ENCODE measurements at regions not wholly inside any gene's neighbourhood (a gene's known extent, or its start where the extent isn't known, plus 50 kb on each side); places are given as distances from the start of the nearest gene placed in this dataset.

DNA sequence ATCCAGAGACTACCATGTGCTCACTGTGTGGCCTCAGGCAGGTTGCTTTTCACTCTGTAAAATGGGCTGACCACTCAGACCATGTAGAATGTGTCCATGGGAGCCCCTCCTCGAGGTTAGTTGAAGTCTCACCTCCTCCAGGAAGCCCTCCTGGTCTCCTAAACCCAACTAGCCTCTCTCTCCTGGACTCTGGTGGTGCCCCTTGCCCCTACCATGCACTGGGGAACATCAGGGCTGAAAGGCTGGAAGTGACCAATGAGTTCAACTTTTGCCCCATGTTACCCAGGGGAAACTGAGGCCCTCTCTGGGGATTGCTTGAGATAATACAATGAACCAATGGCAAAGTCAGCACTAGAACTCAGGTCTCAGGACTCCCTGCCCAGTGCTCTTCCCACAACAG is 69.2 kb upstream of the SLC6A6 start:
- Histone ChIP-seq H2BK15ac (ENCODE audit: low read depth, low read length) (no peak overlapping the region), H3K23me2 (ENCODE audit: insufficient read length, low read depth, low read length, poor library complexity, severe bottlenecking) (no peaks in the 10 kb centered on the region), H3K23ac (ENCODE audit: insufficient read length, low read depth, low read length) (no peak overlapping the region), H3T11ph (ENCODE audit: low read length) (no peak overlapping the region), H3K27me3 (ENCODE audit: insufficient read depth, low read length) (no peaks in the 10 kb centered on the region), H4K8ac (replicated peaks; ENCODE audit: insufficient read length, low read depth, low read length) (no peak overlapping the region), H4K91ac (ENCODE audit: insufficient read length, low read depth, low read length) (no peak overlapping the region), H3K4me1 (ENCODE audit: insufficient read depth, low read length) (no peaks in the 10 kb centered on the region), H3K56ac (ENCODE audit: insufficient read length, low read depth, low read length) (no peak overlapping the region), H3K14ac (ENCODE audit: insufficient read depth, low read length) (no peak overlapping the region), H3K79me1 (ENCODE audit: insufficient read depth, low read depth, low read length, poor library complexity, severe bottlenecking) (no peaks in the 10 kb centered on the region), H4K5ac (ENCODE audit: insufficient read length, low read depth, low read length) (no peak overlapping the region), H2BK12ac (ENCODE audit: insufficient read length, low read depth, low read length) (no peak overlapping the region), H3K4me2 (ENCODE audit: insufficient read depth, insufficient read length, low read length) (no peak overlapping the region), H2AK5ac (ENCODE audit: insufficient read length, low read length) (no peak overlapping the region), H2BK20ac (ENCODE audit: low read depth, low read length, poor library complexity, severe bottlenecking) (no peak overlapping the region), H3K4ac (ENCODE audit: low read depth, low read length) (no peak overlapping the region), H3K79me2 (ENCODE audit: insufficient read depth, low read length) (no peaks in the 10 kb centered on the region), H3K27ac (ENCODE audit: insufficient read length, low read depth, low read length) (no peak overlapping the region), H3K18ac (ENCODE audit: insufficient read length, low read depth, low read length) (no peak overlapping the region), H2AFZ (ENCODE audit: low read length) (no peak overlapping the region), H3K9me3 (ENCODE audit: control insufficient read depth, low read depth, low read length) (no peaks in the 10 kb centered on the region), H2BK120ac (ENCODE audit: low read depth, low read length, poor library complexity, severe bottlenecking) (no peak overlapping the region), H3K9ac (ENCODE audit: extremely low read depth, insufficient read length, low read length) (no peak overlapping the region), H2BK5ac (ENCODE audit: insufficient read length, low read length) (no peak overlapping the region), H4K20me1 (ENCODE audit: control insufficient read depth, insufficient read depth, insufficient read length) (no peaks in the 10 kb centered on the region)
- H3K4me3 Mint-ChIP-seq, result no peak overlapping the region
- H3K27me3 Mint-ChIP-seq (ENCODE audit: low read depth), result peaks cover 16% of the 10 kb centered on the region
- H3K4me1 Mint-ChIP-seq, result peaks cover 23 to 35% of the 10 kb centered on the region in 2 experiments
- H3K9me3 Mint-ChIP-seq, result peaks cover 4 to 7% of the 10 kb centered on the region in 2 experiments; a peak in 4 of 5 replicates
- H3K36me3 Mint-ChIP-seq (ENCODE audit: insufficient read depth in 1 of 3, low read depth in 3 of 3), result peaks cover 0 to 6% (median 4%) of the 10 kb centered on the region in 3 experiments; a peak in 3 of 7 replicates
- TF ChIP-seq, protein P1, sequence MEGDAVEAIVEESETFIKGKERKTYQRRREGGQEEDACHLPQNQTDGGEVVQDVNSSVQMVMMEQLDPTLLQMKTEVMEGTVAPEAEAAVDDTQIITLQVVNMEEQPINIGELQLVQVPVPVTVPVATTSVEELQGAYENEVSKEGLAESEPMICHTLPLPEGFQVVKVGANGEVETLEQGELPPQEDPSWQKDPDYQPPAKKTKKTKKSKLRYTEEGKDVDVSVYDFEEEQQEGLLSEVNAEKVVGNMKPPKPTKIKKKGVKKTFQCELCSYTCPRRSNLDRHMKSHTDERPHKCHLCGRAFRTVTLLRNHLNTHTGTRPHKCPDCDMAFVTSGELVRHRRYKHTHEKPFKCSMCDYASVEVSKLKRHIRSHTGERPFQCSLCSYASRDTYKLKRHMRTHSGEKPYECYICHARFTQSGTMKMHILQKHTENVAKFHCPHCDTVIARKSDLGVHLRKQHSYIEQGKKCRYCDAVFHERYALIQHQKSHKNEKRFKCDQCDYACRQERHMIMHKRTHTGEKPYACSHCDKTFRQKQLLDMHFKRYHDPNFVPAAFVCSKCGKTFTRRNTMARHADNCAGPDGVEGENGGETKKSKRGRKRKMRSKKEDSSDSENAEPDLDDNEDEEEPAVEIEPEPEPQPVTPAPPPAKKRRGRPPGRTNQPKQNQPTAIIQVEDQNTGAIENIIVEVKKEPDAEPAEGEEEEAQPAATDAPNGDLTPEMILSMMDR (conservative IDR thresholded peaks at IDR 0.05), result no peak
- no peak overlapping the region for H3K27ac Mint-ChIP-seq
- no CpG with 5 or more reads among the region's 1 CpG for WGBS (ENCODE audit: extremely low coverage, insufficient read length, low lambda C conversion rate)
- DNase-seq, result no peak
